Activated CD4-positive, alpha-beta T cell treated with anti-CD3 and anti-CD28 coated beads for 36 hours (primary cell): ENCODE measurements at regions not wholly inside any gene's neighbourhood (a gene's known extent, or its start where the extent isn't known, plus 50 kb on each side); places are given as distances from the start of the nearest gene placed in this dataset.

Experiments used
- ATAC-seq: fragments of 200-7000 bp; cut with Tn5 transposase; one replicate; pipeline ENCODE4 v1.10.0; 2021; ENCODE audit warnings: mild to moderate bottlenecking, moderate library complexity
- CTCF ChIA-PET: fragments of 350-600 bp; sonication (Branson Sonifier 250); formaldehyde crosslinking; loops from one replicate; lab custom pipeline; 2021; ENCODE audit warnings: antibody characterized with exemption; lab: Charles Lee
- POLR2A ChIA-PET: fragments of 350-600 bp; sonication (Branson Sonifier 250); formaldehyde crosslinking; loops from one replicate; lab custom pipeline; 2021; ENCODE audit warnings: antibody characterized with exemption, inconsistent platforms; lab: Charles Lee
- DNase-seq: peaks from one replicate; pipeline ENCODE4 v3.0.0-alpha.2; 2020
- H3K27ac Mint-ChIP-seq: one replicate; pipeline ENCODE4 v1.8.0; 2021; ENCODE audit warnings: mixed read lengths
- H3K27me3 Mint-ChIP-seq: one replicate; pipeline ENCODE4 v1.8.0; 2021; ENCODE audit warnings: mixed read lengths
- H3K36me3 Mint-ChIP-seq: one replicate; pipeline ENCODE4 v1.8.0; 2021; ENCODE audit warnings: low read depth, mixed read lengths
- H3K4me1 Mint-ChIP-seq: one replicate; pipeline ENCODE4 v1.8.0; 2021; ENCODE audit warnings: mixed read lengths
- H3K4me3 Mint-ChIP-seq: one replicate; pipeline ENCODE4 v1.8.0; 2021; ENCODE audit warnings: mild to moderate bottlenecking, moderate library complexity, mixed read lengths
- H3K9me3 Mint-ChIP-seq: one replicate; pipeline ENCODE4 v1.8.0; 2021; ENCODE audit warnings: low read depth, mixed read lengths
- intact Hi-C, 2 experiments: fragments of 100-400 bp; cut with DNase I in 1 of 2; cut with micrococcal nuclease in 1 of 2; formaldehyde crosslinking; loops; one replicate each; pipeline versions ENCODE4 v1.14.2 to v1.15.1; 2022 to 2024; cut with DNase I, micrococcal nuclease

DNA sequence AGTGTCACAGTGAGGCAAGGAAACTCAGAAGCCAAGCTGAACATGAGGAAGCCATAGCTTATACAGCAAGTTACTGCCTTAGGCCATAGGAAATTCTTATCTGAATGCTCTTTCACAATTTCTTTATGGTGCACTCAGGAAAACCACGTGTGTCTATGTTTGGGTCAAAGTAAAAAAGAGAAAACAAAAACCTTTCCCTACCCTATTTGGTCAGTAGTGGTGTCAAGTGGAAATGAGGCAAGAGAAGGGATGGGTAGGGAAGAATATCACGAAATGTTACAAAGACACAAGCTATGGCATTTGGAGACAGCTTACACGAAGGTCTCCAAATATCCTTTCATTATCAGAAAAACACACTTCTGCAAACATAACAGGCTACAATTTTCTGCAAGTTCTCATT is 83.4 kb upstream of the INPP4B start:
- Mint-ChIP-seq H3K36me3 (no peaks in the 10 kb centered on the region), H3K27ac (no peak overlapping the region), H3K4me3 (no peak overlapping the region), H3K27me3 (no peaks in the 10 kb centered on the region), H3K4me1 (no peaks in the 10 kb centered on the region), H3K9me3 (no peaks in the 10 kb centered on the region)
- DNase-seq (no peak), ATAC-seq (no peak)
- POLR2A ChIA-PET = no interaction called here
- intact Hi-C loops = no loop called here
- CTCF ChIA-PET = no interaction called here

DNA sequence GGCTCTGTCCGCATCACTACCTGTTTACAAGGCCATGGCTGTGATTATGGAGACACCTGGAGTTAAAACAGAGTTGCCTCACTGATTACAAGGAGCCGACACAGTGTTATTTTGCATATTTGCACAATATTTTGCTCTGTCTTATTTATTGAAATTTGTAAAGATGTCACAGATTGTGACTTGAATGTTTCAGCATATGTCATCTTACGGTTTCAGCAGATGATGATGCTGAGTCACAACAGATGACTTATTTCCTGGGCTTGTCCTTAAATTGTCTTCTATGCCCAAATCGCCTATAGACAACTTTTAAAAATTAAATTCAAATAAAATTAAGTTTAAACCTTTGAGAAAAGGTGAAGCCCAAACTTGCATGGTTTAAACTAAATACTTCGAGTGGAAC is 87.1 kb upstream of the INPP4B start:
- intact Hi-C loops = no loop called here
- ATAC-seq = no peak
- ChIA-PET CTCF (interaction anchor here (1.0 kb wide), 1 partner anchor 22 kb away, joined by 3 read pairs; no protein-coding TSS in a partner anchor), POLR2A (no interaction called here)
- H3K27ac Mint-ChIP-seq = no peak overlapping the region
- no peaks in the 10 kb centered on the region for H3K9me3 Mint-ChIP-seq
- H3K4me3 Mint-ChIP-seq = no peak overlapping the region
- no peaks in the 10 kb centered on the region for H3K27me3 Mint-ChIP-seq
- no peaks in the 10 kb centered on the region for H3K4me1 Mint-ChIP-seq
- no peak for DNase-seq
- H3K36me3 Mint-ChIP-seq = no peaks in the 10 kb centered on the region

DNA sequence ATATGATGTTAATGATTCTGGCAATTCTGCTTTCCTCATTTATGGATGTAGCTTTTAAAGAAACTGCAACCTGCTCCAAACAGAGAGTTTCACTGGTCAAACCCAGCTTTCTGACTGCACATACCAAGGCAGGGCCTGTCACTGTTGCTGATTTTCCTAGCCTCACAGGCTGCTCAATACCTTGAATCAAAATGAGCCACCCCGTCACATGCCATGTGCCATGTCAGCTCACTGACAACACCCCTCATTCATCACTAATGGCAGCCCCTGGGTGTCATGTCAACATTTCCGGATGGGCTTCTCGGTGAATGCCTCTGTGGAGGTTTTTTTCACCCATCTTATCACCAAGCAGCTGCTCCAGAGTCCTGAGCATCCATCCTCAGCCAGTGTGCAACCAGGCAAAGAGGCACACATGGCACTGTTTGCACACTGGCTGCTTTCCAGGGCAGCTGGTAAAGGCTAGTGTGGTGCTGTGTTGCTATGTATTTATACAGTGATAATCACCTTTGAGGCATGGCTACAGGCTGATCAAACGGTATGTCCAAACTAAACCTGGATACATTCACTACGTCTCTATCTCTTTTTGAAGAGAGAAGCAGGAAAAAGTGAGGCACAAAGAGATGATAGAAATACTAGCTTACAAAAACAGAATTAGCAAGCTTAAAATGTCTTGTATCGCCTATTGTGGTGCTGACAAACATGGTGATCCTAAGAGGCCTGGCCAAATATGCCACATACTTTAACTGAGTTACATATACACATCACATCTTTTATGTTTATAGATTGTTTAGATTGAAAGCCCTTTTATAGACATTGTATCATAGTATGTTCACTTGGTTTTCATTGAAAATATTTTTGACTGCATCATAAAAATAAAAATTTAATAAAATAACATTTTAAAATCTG is 94.6 kb upstream of the INPP4B start:
- H3K27ac Mint-ChIP-seq = no peak overlapping the region
- no peaks in the 10 kb centered on the region for H3K4me1 Mint-ChIP-seq
- H3K4me3 Mint-ChIP-seq = no peak overlapping the region
- intact Hi-C loops = no loop called here
- CTCF ChIA-PET = interaction anchor here (0.6 to 0.7 kb wide), 2 partner anchors 1346 to 1943 kb away, joined by 3 read pairs; no protein-coding TSS in a partner anchor
- no peak for ATAC-seq
- no peaks in the 10 kb centered on the region for H3K36me3 Mint-ChIP-seq
- H3K27me3 Mint-ChIP-seq = peaks cover 7% of the 10 kb centered on the region
- POLR2A ChIA-PET = no interaction called here
- no peak for DNase-seq
- no peaks in the 10 kb centered on the region for H3K9me3 Mint-ChIP-seq

DNA sequence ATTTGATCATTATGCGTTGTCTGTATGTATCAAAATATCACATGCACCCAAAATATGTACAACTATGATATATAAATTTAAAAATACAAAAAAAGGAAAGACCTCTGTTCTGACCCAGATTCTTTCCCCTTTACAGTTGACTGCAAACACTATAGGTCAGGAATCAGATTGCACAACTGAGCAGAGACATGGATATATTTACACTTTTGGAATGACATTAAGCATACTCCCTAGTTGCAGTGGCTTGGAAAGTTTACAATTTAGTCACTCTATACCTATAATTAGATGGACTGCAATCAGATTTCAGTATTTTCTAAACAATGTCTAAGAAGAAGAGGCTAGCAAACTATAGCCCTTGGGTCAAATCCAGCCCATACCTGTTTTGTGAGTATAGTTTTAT is 98.5 kb upstream of the INPP4B start:
- Mint-ChIP-seq H3K27me3 (peaks cover 12% of the 10 kb centered on the region), H3K27ac (no peak overlapping the region), H3K4me1 (no peaks in the 10 kb centered on the region), H3K36me3 (no peaks in the 10 kb centered on the region), H3K9me3 (peaks cover 4% of the 10 kb centered on the region), H3K4me3 (no peak overlapping the region)
- POLR2A ChIA-PET = no interaction called here
- DNase-seq = no peak
- no peak for ATAC-seq
- CTCF ChIA-PET = no interaction called here
- intact Hi-C loops = no loop called here

DNA sequence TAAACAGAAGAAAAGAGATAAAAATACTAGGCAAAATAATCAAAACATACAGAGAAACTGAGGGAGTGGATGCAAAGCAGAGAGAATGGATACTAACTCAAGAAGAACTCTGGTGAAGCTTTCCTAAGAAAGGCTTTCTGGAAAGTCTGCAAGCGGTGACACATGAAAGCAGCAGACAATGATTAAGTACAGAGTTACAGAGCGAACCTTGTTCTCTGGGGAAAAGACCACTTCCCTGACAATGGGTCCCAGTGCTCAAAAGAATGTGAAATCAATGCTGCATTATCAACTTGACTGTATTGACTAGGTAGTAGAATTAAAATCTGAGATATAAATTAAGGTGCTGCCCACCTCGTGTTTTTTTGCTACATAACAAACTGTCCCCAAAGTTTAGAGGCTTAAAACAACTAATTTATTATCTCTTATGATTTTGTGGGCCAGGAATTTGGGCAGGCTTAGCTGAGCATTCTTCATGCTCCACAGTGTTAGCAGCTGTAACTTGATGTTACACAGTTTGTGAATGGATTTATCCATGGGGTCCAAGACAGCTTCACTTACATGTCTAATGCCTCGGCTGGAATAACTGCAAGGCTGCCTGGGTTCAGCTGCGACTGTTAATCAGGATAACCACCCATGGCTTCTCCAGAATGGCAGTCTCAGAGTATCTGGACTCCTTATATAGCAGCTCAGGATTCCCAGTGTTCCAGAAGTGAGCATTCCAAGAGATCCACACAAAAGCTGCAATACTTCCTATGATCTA is 106.9 kb upstream of the INPP4B start:
- intact Hi-C loops = no loop called here
- H3K27ac Mint-ChIP-seq = no peak overlapping the region
- no peak overlapping the region for H3K4me3 Mint-ChIP-seq
- POLR2A ChIA-PET = no interaction called here
- CTCF ChIA-PET = no interaction called here
- H3K36me3 Mint-ChIP-seq = no peaks in the 10 kb centered on the region
- ATAC-seq = no peak
- H3K4me1 Mint-ChIP-seq = no peaks in the 10 kb centered on the region
- H3K9me3 Mint-ChIP-seq = peaks cover 7% of the 10 kb centered on the region
- DNase-seq = no peak
- peaks cover 3% of the 10 kb centered on the region for H3K27me3 Mint-ChIP-seq

DNA sequence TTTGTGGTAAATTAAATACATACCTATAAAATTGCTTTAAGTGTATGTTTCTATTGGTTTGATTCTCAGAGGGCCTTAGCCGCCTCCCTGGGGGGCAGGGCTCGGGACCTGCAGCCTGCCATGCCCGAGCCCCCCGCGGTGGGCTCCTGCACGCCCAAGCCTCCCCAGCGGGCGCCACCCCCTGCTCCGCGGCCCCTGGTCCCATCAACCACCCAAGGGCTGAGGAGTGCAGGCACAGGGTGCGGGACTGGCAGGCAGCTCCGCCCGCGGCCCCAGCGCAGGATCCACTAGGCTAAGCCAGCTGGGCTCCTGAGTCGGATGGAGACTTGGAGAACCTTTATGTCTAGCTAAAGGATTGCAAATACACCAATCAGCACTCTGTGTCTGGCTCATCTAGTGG is 108.3 kb upstream of the INPP4B start:
- no peaks in the 10 kb centered on the region for H3K27me3 Mint-ChIP-seq
- no peak overlapping the region for H3K4me3 Mint-ChIP-seq
- H3K36me3 Mint-ChIP-seq = no peaks in the 10 kb centered on the region
- DNase-seq (no peak), ATAC-seq (no peak)
- no peaks in the 10 kb centered on the region for H3K4me1 Mint-ChIP-seq
- H3K9me3 Mint-ChIP-seq = peaks cover 7% of the 10 kb centered on the region
- ChIA-PET POLR2A (no interaction called here), CTCF (no interaction called here)
- no peak overlapping the region for H3K27ac Mint-ChIP-seq
- intact Hi-C loops = no loop called here

DNA sequence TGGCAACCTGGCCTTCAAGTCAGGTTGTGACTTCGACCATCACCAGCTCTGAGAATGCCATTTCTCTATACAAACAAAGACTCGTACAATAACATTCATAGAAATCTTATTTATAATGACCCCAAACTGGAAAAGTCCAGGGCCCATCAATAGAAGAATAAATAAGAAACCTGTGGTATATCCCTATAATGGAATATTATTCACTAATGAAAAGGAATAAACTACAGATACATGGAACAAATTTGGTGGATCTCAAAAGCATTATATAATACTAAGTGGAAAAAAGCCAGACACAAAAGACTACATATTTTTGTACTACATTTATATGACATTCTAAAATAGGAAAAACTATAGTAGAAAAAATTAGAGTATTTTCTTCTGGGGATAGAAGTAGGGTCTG is 109.4 kb upstream of the INPP4B start:
- no peak overlapping the region for H3K27ac Mint-ChIP-seq
- CTCF ChIA-PET = no interaction called here
- DNase-seq = no peak
- POLR2A ChIA-PET = no interaction called here
- H3K27me3 Mint-ChIP-seq = no peaks in the 10 kb centered on the region
- intact Hi-C loops = no loop called here
- no peaks in the 10 kb centered on the region for H3K36me3 Mint-ChIP-seq
- H3K4me3 Mint-ChIP-seq = no peak overlapping the region
- peaks cover 7% of the 10 kb centered on the region for H3K9me3 Mint-ChIP-seq
- no peaks in the 10 kb centered on the region for H3K4me1 Mint-ChIP-seq
- ATAC-seq = no peak

DNA sequence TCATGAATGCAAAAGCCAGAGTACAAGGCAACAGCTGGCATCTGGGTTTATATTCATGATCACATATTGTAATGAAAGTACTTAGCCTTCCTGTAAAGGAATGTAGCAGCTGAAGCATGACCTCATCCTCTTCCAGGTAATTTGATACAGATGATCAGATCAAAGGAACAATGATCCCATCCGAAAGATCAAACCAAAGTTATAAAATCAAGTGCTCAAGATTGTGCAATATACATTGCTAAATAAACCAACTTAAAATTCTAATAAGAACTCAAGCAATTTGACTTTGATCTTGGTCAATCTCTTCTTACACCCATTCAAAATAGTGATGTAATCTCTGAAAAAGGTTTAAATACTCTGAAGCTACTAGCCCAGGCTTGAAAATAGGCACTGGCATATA is 113.1 kb upstream of the INPP4B start:
- ChIA-PET CTCF (no interaction called here), POLR2A (no interaction called here)
- Mint-ChIP-seq H3K27me3 (peaks cover 2% of the 10 kb centered on the region), H3K9me3 (peaks cover 7% of the 10 kb centered on the region), H3K4me1 (peaks cover 2% of the 10 kb centered on the region), H3K36me3 (no peaks in the 10 kb centered on the region), H3K4me3 (no peak overlapping the region), H3K27ac (no peak overlapping the region)
- ATAC-seq = no peak
- intact Hi-C loops = no loop called here
- no peak for DNase-seq

DNA sequence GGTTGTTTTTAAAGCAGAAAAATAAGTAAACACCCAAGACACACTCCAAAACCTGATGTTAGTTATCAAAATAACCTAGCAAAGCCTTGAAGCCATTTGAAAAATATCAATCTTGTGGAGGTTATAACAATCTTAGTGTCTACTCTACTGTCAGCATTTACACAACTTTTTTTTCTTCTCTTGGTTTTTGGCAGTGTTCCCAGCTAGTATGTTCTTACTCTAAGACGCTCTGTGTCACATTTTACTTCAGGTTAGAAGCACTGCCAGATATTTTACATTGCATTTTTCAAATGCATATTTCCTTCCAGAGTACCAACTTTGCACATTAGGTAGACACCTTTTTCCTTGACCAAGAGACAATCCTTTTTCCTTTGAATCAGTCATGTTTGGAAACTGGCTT is 114.0 kb upstream of the INPP4B start:
- Mint-ChIP-seq H3K4me3 (no peak overlapping the region), H3K27me3 (peaks cover 2% of the 10 kb centered on the region), H3K9me3 (peaks cover 5% of the 10 kb centered on the region), H3K36me3 (no peaks in the 10 kb centered on the region), H3K4me1 (peaks cover 2% of the 10 kb centered on the region), H3K27ac (no peak overlapping the region)
- intact Hi-C loops = no loop called here
- no peak for ATAC-seq
- ChIA-PET CTCF (interaction anchor here (0.6 kb wide), 1 partner anchor 930 kb away, joined by 3 read pairs; no protein-coding TSS in a partner anchor), POLR2A (no interaction called here)
- no peak for DNase-seq

DNA sequence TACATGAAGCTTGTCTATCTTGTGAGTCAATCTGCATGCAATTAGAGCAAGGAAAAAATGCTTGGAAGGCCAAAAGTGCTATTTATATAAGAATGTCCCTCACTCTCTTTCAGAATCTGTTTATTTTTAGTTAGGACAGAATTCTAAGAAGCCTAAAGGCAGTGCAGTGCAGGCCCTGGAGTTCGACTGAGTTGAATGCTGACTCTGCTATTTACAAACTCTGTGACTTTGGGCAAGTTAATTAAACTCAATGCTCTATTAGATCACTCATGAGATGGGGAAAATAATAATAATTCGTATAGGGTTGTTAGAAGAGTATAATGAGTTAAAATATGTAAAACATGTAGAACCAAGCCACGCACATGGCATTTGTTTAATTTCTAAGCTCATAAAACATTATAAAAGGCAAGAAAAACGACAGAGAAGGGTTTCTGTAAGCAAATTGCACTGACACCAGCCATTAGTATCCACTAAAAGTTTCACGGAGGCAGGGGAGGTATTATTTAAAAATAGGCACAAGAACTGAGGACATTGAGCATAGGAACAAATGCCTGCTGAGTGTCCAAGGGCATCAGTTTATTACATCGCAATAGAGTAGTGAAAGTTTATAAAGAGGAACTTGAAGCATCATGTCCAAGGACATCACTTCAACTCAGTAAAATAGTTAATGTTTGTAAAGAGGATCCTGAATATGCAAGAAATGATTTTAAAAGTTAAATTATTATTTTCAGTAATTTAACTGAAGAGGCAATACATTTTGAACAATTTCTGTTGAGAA is 115.0 kb upstream of the INPP4B start:
- peaks cover 2% of the 10 kb centered on the region for H3K4me1 Mint-ChIP-seq
- ATAC-seq = no peak

DNA sequence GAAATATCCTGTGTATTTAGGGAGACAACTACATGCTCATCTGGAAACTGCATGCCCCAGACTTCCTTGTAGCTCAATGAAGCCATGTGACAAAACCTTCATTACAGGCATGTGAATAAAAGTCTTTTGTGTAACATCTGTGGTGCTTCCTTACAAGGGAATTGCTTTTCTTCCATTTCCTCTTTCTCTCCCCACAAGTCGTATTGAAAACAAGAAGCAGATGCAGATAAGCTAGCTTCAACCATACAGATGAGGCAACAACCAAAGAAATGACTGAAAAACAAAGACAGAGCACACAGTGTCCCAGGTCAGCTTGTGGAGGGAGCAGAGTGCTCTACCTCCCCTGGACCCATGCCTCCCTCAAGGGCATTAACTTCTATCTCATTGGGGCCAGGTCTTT is 115.8 kb upstream of the INPP4B start:
- H3K4me3 Mint-ChIP-seq = no peak overlapping the region
- DNase-seq = no peak
- peaks cover 2% of the 10 kb centered on the region for H3K27me3 Mint-ChIP-seq
- ChIA-PET POLR2A (no interaction called here), CTCF (no interaction called here)
- intact Hi-C loops = no loop called here
- H3K27ac Mint-ChIP-seq = no peak overlapping the region
- H3K9me3 Mint-ChIP-seq = no peaks in the 10 kb centered on the region
- no peak for ATAC-seq
- no peaks in the 10 kb centered on the region for H3K36me3 Mint-ChIP-seq
- H3K4me1 Mint-ChIP-seq = peaks cover 2% of the 10 kb centered on the region

More for the DNA sequence above, 115.0 kb upstream of the INPP4B start:
- Mint-ChIP-seq H3K27ac (no peak overlapping the region), H3K27me3 (peaks cover 2% of the 10 kb centered on the region), H3K9me3 (no peaks in the 10 kb centered on the region), H3K4me3 (no peak overlapping the region), H3K36me3 (no peaks in the 10 kb centered on the region)
- intact Hi-C loops = no loop called here
- no peak for DNase-seq
- POLR2A ChIA-PET = no interaction called here
- CTCF ChIA-PET = no interaction called here
